Lung (tissue), 11 donors: ENCODE measurements at regions not wholly inside any gene's neighbourhood (a gene's known extent, or its start where the extent isn't known, plus 50 kb on each side); places are given as distances from the start of the nearest gene placed in this dataset.
"Not testable (repeated sequence)": the region's sequence is repeated elsewhere in the genome, so short reads cannot be mapped to it uniquely, and the experiment has no call there.

Source experiments
- ATAC-seq: fragments of 200-7000 bp; cut with Tn5 transposase; one replicate; pipeline ENCODE4 v1.9.1; 2020; ENCODE audit warnings: moderate number of reproducible peaks; ENCODE audit not compliant: insufficient read depth, low FRiP score
- DNase-seq, 3 donors: peaks; one replicate each; pipeline ENCODE4 v3.0.0-alpha.2; 2013 to 2017
- H3K27ac ChIP-seq, 2 donors: one replicate each; pipeline ENCODE4 v1.5.1; 2013; ENCODE audit warnings: mild to moderate bottlenecking in 2 of 2, moderate library complexity in 2 of 2, control low read depth in 1 of 2, inconsistent platforms in 1 of 2, low read depth in 1 of 2, low read length in 1 of 2
- H3K27me3 ChIP-seq, 3 donors: one replicate each; pipeline ENCODE4 v1.5.1; 2013; ENCODE audit warnings: low read length in 2 of 3; ENCODE audit not compliant: control insufficient read depth in 3 of 3, insufficient read depth in 3 of 3
- H3K36me3 ChIP-seq, 4 donors: one replicate each; pipeline ENCODE4 v1.5.1; 2013; ENCODE audit warnings: low read length in 4 of 4, mild to moderate bottlenecking in 1 of 4, moderate library complexity in 1 of 4; ENCODE audit not compliant: control insufficient read depth in 4 of 4, insufficient read depth in 4 of 4
- H3K4me1 ChIP-seq, 5 donors: one replicate each; pipeline ENCODE4 v1.5.1; 2013; ENCODE audit warnings: low read length in 5 of 5, mild to moderate bottlenecking in 2 of 5, moderate library complexity in 1 of 5; ENCODE audit not compliant: control insufficient read depth in 5 of 5, insufficient read depth in 5 of 5
- H3K4me3 ChIP-seq: one replicate; pipeline ENCODE4 v1.5.1; 2013; ENCODE audit warnings: mild to moderate bottlenecking, control low read depth, moderate library complexity
- H3K9ac ChIP-seq, 2 donors: one replicate each; pipeline ENCODE4 v1.5.1; 2013; ENCODE audit warnings: low read length in 2 of 2, control low read depth in 1 of 2; ENCODE audit not compliant: insufficient read depth in 1 of 2
- H3K9me3 ChIP-seq, 4 donors: one replicate each; pipeline ENCODE4 v1.5.1; 2013; ENCODE audit warnings: low read length in 3 of 4, mild to moderate bottlenecking in 1 of 4, moderate library complexity in 1 of 4; ENCODE audit not compliant: control insufficient read depth in 4 of 4, insufficient read depth in 3 of 4
- CTCF ChIP-seq: IDR thresholded peaks from 2 replicates; pipeline ENCODE4 v1.5.1; 2012; ENCODE audit warnings: mild to moderate bottlenecking; ENCODE audit errors: control extremely low read depth, extremely low read depth
- WGBS, 2 donors: extraction: QIAGEN DNeasy Blood & Tissue Kit; methylation state at CpG; one replicate each; pipeline ENCODE4 v1.1.7; 2013; 5-methylcytosine and 5-hydroxymethylcytosine counted together
- donor health status: control.
- donor health status: control.
- donor health status: Bipolar disorder and iron deficiency.
- donor health status: healthy.
- donor health status: DM: yes; HTN: yes; CAD: no.

- Histone ChIP-seq H3K27ac (no peak overlapping the region), H3K9ac (no peak overlapping the region), H3K36me3 (no peaks in the 10 kb centered on the region), H3K4me3 (no peak overlapping the region), H3K4me1 (no peaks in the 10 kb centered on the region), H3K9me3 (peaks cover 0 to 4% (median 0%) of the 10 kb centered on the region in 4 donors), H3K27me3 (no peaks in the 10 kb centered on the region)
- WGBS, 2 donors: 75 to 85% methylated on average over 5 of the region's 5 CpGs
- no peak for DNase-seq
- no peak for ATAC-seq
- TF ChIP-seq CTCF: no peak
These were observed 256.8 kb downstream of the TRIML1 start for GRCh38 chr4:188396037-188396436.

DNA sequence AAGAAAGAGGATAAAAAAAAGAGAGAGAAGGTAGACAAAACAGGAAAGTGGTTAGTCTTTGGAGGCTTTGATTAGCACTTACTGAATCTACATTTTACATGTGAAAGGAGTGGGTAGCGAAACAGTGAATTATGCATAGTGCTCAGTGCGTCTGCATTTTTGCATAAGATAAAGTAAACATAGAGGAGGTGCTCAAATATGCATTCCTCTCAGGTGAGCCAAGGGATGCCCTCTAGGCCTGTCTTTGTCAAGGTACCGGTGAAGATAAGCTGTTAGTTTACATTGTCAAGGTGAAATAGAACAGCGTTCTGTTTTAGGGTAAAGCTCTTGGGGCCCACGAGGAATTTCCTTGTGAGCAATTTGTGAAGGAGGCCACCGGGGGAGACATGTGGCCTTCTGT, 260.6 kb downstream of the TRIML1 start:
- DNase-seq: no peak
- no peaks in the 10 kb centered on the region for H3K27me3 ChIP-seq
- H3K9ac ChIP-seq: no peak overlapping the region
- no peaks in the 10 kb centered on the region for H3K36me3 ChIP-seq
- no peaks in the 10 kb centered on the region for H3K4me1 ChIP-seq
- H3K4me3 ChIP-seq: no peak overlapping the region
- WGBS, 2 donors: 57 to 67% methylated on average over 6 of the region's 6 CpGs
- no peak for TF ChIP-seq CTCF
- no peak overlapping the region for H3K27ac ChIP-seq
- H3K9me3 ChIP-seq: peaks cover 0 to 2% (median 0%) of the 10 kb centered on the region in 4 donors
- no peak for ATAC-seq

DNA sequence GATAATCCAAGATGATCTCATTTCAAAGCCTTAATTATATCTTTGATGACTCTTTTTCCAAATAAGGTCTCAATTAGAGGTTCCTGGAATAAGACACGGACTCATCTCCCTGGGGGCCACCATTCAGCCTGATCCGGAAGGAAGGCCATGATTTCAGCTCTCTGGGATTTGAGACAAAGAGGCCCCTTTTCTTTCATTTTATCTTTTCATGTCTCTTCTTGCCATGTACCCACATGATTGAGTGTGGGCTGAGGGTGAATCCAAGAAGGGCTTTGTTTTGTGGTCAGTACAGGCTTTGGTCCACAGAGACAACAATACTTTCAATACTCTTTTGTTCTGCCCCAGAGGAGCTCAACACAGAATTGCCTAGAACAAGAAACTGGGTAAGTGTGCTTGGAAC, 261.2 kb downstream of the TRIML1 start:
- Histone ChIP-seq H3K27me3 (no peaks in the 10 kb centered on the region), H3K4me1 (no peaks in the 10 kb centered on the region), H3K9ac (no peak overlapping the region), H3K9me3 (peaks cover 0 to 2% (median 0%) of the 10 kb centered on the region in 4 donors), H3K36me3 (no peaks in the 10 kb centered on the region), H3K4me3 (no peak overlapping the region), H3K27ac (no peak overlapping the region)
- DNase-seq (no peak), ATAC-seq (no peak)
- TF ChIP-seq CTCF: no peak
- WGBS, 2 donors: 65 to 90% methylated on average over 2 of the region's 2 CpGs

DNA sequence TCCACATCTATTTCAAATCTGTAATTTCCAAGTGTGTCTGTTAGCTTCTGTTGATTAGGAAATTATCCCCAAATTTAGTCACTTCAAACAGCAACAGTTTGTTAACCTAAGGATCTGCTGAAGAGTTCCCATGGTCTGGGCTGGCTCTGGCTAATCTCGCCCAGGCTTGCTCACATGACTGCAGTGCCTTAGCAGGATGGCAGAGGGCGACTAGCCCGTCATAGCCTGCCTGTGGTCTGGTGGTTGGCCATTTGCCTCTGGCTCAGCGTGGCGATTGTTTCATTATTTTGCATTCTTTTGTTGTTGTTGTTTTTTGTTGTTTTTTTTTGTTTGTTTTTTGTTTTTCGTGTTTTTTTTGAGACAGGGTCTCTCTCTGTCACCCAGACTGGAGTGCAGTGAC, 264.0 kb downstream of the TRIML1 start:
- Histone ChIP-seq H3K27me3 (no peaks in the 10 kb centered on the region), H3K27ac (no peak overlapping the region), H3K36me3 (no peaks in the 10 kb centered on the region), H3K4me1 (no peaks in the 10 kb centered on the region), H3K9ac (no peak overlapping the region), H3K9me3 (peaks cover 0 to 4% (median 0%) of the 10 kb centered on the region in 4 donors), H3K4me3 (no peak overlapping the region)
- no peak for TF ChIP-seq CTCF
- WGBS, 2 donors: 89% methylated on average over 6 of the region's 6 CpGs
- ATAC-seq: no peak
- no peak for DNase-seq

DNA sequence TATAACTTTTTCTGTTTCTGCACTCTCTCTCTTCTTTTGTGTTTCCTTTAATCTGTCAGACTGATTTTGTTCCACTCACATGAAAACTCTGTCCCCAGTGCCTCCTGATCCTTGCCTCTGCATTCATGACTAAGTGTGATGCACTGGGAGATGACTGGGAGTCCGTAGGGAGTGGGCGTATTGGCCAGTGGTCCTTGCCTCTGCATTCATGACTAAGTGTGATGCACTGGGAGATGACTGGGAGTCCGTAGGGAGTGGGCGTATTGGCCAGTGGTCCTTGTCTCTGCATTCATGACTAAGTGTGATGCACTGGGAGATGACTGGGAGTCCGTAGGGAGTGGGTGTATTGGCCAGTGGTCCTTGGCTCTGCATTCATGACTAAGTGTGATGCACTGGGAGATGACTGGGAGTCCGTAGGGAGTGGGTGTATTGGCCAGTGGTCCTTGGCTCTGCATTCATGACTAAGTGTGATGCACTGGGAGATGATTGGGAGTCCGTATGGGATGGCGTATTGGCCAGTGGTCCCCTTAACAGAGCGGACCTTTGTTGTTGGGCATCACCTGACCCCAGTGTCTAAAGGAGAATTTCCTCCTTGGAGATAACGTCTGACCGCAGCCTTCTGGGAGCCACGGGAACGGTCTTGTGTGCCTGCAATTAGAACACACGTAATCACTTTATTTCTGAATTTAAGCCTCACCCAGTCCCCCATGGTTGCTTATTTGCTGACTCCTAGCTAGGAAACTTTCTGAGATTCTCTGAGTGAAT, 266.0 kb downstream of the TRIML1 start:
- not testable (repeated sequence) for H3K9ac ChIP-seq, DNase-seq, H3K9me3 ChIP-seq, H3K27ac ChIP-seq, ATAC-seq, H3K4me1 ChIP-seq, H3K4me3 ChIP-seq, H3K27me3 ChIP-seq, H3K36me3 ChIP-seq
- WGBS, 2 donors: 90 to 92% methylated on average over 13 to 14 of the region's 14 CpGs
